ENCODE measurements at regions not wholly inside any gene's neighbourhood (a gene's known extent, or its start where the extent isn't known, plus 50 kb on each side); places are given as distances from the start of the nearest gene placed in this dataset.

- no peak for DNase-seq (ENCODE audit: low read depth in 2 of 2)
Measured at GRCh38 chr16:65863236-65863635, 503.3 kb upstream of the CDH5 start.

GRCh38 chr16:65861131-65861731 is 505.3 kb upstream of the CDH5 start:
- no peak for DNase-seq (ENCODE audit: low read depth in 2 of 2)

DNA sequence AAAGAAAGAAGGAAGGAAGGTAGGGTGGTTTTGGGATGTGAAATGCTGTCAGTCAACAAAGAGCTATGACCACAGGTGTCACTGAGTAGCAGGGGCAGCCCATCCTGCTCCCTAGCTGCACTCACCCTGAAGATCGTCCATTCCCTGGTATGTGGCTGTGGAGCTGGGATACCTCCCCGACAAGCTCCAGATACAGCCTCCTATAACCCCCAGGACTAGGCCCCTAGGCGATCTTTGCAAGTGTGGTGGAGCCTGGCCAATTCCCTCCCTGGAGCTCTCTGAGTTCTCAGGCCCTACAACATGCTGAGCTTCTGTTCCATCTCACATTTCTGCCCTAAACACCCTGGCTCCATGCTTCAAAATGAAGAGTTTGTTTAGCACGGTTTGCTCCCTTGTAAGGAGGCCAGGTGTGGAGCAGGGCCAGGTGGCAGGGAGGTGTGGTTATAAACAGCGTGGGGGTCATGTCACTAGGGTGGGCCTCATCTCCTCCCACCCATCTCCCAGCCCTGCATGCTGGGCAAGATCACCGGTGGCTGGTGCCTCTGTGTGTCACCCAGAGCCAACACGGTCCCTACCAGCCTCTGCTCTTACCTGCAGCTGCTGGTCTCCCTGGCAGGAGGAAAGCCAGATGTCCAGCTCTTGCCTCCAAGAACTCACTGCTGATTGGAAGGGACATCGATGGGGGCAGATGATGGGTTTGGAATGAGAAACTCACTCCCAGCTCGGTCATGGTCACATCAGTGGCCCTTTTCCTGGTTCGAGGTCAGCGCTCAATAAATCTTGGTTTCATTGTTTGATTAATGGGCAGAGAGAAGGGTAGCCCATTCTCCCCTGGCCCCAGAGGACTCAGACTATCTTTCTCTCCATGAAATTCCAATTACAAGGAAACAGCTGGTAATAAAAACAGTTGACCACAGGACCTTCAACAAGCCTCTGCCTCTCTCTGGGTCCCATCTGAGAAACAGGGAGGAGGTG is 511.0 kb upstream of the CDH5 start:
- no peak for DNase-seq (ENCODE audit: low read depth in 2 of 2)

GRCh38 chr16:65846210-65846602 is 520.3 kb upstream of the CDH5 start:
- DNase-seq (ENCODE audit: low read depth in 2 of 2): no peak

GRCh38 chr16:65845466-65846209 is 520.9 kb upstream of the CDH5 start:
- DNase-seq (ENCODE audit: low read depth in 2 of 2): no peak

- no peak for DNase-seq (ENCODE audit: low read depth in 2 of 2)
Measured at GRCh38 chr16:65843941-65844340, 522.5 kb upstream of the CDH5 start.

DNA sequence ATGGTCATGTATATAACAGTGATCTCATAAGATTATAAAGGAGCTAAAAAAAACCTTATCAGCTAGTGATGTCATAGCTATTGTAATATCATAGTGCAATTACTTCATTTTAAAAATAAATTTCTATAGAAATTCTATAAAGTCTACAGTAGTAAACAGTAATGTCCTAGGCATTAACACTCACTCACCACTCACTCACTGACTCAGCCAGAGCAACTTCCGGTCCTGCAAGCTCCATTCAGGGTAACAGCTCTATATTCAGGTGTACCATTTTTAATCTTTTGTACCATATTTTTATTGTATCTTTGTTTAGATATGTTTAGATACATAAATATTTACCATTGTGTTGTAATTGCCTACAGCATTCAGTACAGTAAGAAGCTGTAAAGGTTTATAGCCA is 524.4 kb upstream of the CDH5 start:
- DNase-seq (ENCODE audit: low read depth in 2 of 2): no peak

GRCh38 chr16:65838001-65838400 is 528.5 kb upstream of the CDH5 start:
- no peak for DNase-seq (ENCODE audit: low read depth in 2 of 2)

DNA sequence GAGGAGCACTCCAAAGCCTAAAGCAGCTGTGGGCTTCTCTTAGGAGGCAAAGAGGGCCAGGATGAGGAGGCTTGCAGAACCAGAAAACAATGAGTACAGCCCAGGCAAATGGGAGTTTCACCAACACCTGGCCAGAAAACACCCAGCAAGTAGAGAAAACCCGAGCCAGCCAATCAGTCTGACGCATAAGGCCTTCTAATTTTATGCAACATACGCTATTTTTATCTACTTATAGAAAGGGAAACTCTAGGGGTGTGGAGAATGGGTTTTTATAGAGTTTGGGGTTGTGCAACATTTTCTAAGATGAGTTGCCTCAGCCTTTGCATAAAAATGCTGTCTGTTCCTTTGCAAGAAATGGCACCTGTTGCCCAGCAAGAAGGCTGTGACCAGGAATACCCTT is 529.0 kb upstream of the CDH5 start:
- DNase-seq (ENCODE audit: low read depth in 2 of 2): no peak

- DNase-seq (ENCODE audit: low read depth in 2 of 2): no peak
Measured at GRCh38 chr16:65834688-65835087, 531.8 kb upstream of the CDH5 start.

DNA sequence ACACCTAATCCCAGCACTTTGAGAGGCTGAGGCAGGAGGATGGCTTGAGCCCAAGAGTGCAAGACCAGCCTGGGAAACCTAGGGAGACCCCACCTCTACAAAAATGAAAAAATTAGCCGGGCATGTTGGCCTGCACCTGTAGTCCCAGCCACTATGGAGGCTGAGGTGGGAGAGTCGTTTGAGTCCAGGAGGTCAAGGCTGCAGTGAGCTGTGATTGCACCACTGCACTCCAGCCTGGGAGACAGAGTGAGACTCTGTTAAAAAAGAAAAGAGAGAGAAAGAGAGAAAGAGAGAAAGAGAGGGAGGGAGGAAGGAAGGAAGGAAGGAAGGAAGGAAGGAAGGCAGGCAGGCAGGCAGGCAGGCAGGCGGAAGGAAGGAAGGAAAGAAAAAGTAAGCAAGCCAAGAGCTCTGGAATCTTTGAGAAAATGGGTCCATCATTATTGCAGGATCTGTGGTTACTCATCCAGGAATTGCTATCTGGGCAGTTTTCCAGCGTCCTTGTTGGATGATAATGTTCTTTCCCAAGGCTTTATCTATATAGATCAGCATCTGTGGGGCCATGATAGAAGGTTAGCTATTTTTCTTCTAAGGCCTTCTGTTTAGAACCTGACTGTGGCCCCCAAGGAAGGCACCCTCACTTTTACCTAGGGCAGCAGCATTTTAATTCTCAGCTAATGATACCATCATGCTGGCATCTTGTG is 533.2 kb upstream of the CDH5 start:
- DNase-seq (ENCODE audit: low read depth in 2 of 2): no peak

DNA sequence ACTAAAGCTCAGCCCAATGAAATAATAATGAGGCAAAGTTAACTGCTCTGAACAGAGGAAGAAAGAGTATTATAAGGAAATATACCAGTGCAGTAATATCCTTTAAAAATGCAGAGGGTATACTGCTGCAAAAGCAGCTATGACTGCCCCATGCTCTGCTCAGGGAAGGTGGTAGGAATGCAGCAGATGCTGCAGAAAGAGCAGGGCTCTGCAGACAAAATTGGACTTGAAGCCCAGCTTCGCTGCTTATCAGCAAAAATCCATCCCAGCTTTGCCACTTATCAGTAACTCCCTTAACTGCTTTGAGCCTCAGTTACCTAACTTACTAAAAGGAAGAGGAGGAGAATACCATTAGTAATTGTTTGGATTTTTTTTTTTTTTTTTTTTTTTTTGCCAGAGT is 533.8 kb upstream of the CDH5 start:
- no peak for DNase-seq (ENCODE audit: low read depth in 2 of 2)

- DNase-seq (ENCODE audit: low read depth in 2 of 2): no peak
Measured at GRCh38 chr16:65831903-65832666, 534.4 kb upstream of the CDH5 start.

- no peak for DNase-seq (ENCODE audit: low read depth in 2 of 2)
Measured at GRCh38 chr16:65829076-65829475, 537.4 kb upstream of the CDH5 start.

- no peak for DNase-seq (ENCODE audit: low read depth in 2 of 2)
Measured at GRCh38 chr16:65828296-65828695, 538.2 kb upstream of the CDH5 start.

GRCh38 chr16:65827231-65827630 is 539.3 kb upstream of the CDH5 start:
- no peak for DNase-seq (ENCODE audit: low read depth in 2 of 2)

- DNase-seq (ENCODE audit: low read depth in 2 of 2): no peak
Measured at GRCh38 chr16:65825191-65825856, 541.2 kb upstream of the CDH5 start.

GRCh38 chr16:65822148-65822547 is 544.3 kb upstream of the CDH5 start:
- DNase-seq (ENCODE audit: low read depth in 2 of 2): no peak

DNA sequence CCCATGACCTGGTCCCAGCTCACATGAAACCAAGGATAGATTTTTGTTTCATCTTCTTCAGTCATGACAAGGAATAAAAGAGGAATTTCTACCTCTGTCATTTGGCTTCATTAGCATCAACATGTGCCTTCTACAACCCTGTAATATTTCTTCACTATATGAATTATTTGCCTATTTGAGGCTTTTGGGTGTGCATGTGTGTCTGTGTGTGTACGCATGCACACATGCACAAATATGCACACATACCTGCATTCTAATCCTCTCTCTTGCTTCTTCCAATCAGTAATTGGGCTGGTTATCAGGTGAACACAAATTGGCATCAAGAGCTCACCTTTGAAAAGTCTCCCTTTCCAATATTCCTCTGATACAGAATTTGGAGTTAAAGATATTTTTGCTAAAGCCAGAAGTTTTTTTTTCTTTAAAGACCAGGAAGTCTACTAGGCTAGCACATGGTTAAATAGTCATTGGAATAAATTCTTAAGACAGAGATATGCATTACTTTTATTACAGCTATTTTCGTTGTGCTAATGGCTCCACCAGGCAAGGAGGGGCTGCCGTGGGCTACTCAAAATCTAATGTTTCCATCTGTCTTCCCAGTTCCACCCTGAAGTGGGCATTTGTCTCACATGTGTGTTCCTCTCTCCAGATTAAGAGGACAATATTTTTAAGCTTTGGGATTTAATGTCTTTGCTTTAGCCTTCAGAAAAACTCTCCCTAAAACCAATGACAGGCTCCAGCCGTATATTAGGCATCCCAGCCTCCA is 547.2 kb upstream of the CDH5 start:
- DNase-seq (ENCODE audit: low read depth in 2 of 2): no peak

DNA sequence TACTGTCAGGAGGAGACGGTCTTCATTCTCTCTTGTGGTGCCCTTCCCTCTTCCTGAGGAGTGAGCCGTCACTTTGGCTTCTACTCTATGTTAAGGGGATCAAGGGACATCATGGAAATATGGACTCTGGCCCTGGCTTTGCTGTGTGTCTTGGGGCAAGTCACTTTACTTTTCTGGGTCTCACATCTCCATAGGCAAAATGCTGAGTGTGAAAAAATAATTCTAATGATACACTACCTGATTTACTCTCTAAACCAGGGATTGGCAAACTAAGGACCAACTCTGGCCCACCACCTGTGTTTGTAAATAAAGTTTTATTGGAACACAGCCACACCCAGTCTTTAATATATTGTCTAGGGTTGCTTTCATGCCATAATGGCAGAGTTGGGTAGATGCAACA is 548.7 kb upstream of the CDH5 start:
- DNase-seq (ENCODE audit: low read depth in 2 of 2): no peak

Measured in lung microvascular endothelial cell (primary cell).